SK-N-MC (cell line): ENCODE measurements at regions not wholly inside any gene's neighbourhood (a gene's known extent, or its start where the extent isn't known, plus 50 kb on each side); places are given as distances from the start of the nearest gene placed in this dataset.

Source experiments
- EZH2 ChIP-seq: fragments of 200-600 bp; sonication (generic); IDR thresholded peaks from one replicate; pipeline ENCODE4 v1.6.1; 2017; ENCODE audit warnings: antibody characterized with exemption
- FOXP2 ChIP-seq: optimal IDR thresholded peaks from 2 replicates; pipeline ENCODE3; 2011; ENCODE audit warnings: mild to moderate bottlenecking, moderate library complexity; ENCODE audit not compliant: insufficient read depth; ENCODE audit errors: extremely low read length, control extremely low read depth
- POLR2AphosphoS5 ChIP-seq: IDR thresholded peaks from 2 replicates; pipeline ENCODE4 v1.6.1; 2012; ENCODE audit warnings: mild to moderate bottlenecking, low read depth, low read length, borderline replicate concordance

DNA sequence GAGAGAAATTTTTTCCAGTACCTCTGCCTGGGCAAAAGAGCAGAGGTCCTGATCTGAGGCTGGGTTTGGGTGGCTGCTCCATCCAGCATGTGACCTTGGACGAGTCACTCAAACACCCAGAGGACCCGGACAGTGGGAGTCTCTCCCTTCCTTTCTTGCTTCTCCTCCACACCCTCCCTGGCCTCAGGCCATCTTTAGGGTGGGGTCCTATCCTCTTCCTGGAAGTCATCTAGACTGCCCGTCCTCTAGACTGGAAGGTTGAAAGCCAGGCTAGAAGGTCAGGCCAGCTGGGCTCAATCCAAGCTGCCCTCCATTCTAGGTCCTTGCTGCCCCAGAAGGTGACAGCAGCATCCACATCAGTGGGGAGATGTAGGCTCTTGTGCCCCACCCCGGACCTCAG, 599.5 kb downstream of the MATN1 start:
- no peak for TF ChIP-seq POLR2AphosphoS5
- TF ChIP-seq EZH2 = no peak
- TF ChIP-seq FOXP2 = no peak
